T-cell (primary cell): ENCODE measurements at regions not wholly inside any gene's neighbourhood (a gene's known extent, or its start where the extent isn't known, plus 50 kb on each side); places are given as distances from the start of the nearest gene placed in this dataset.

ENCODE experiments used
- ATAC-seq, 4 experiments: fragments of 200-7000 bp in 3 of 4; fragments of 150-1000 bp in 1 of 4; cut with Tn5 transposase; replicated peaks in 1 of 4; 1 replicate in 3 of 4; 2 replicates in 1 of 4; pipeline ENCODE4 v1.10.0; 2021; ENCODE audit warnings: moderate library complexity in 3 of 4, mild to moderate bottlenecking in 2 of 4, moderate number of reproducible peaks in 1 of 4
- CTCF ChIA-PET, 2 donors: fragments of 300-600 bp; sonication (Branson Sonifier 250); formaldehyde crosslinking; loops; one replicate each; lab custom pipeline; 2022; ENCODE audit warnings: antibody characterized with exemption in 2 of 2; lab: Charles Lee
- POLR2A ChIA-PET, 2 donors: fragments of 300-600 bp; sonication (Branson Sonifier 250); formaldehyde crosslinking; loops; one replicate each; lab custom pipeline; 2022; ENCODE audit warnings: antibody characterized with exemption in 2 of 2; lab: Charles Lee
- DNase-seq, 35 experiments: peaks; one replicate each; pipeline versions ENCODE4 v3.0.0 to v3.0.0-alpha.2; 2013 to 2023
- H3K27ac ChIP-seq: one replicate; pipeline ENCODE4 v1.5.1; 2013; ENCODE audit warnings: low read length
- H3K27me3 ChIP-seq, 2 experiments: replicated peaks in 1 of 2; 1 replicate in 1 of 2; 2 replicates in 1 of 2; pipeline versions ENCODE4 v1.6.1 to v1.7.0; 2013; ENCODE audit warnings: low read length in 1 of 2, mixed read lengths in 1 of 2; ENCODE audit not compliant: control insufficient read depth in 2 of 2, insufficient read depth in 2 of 2; ENCODE audit errors: extremely low read depth in 1 of 2
- H3K36me3 ChIP-seq, 2 donors: 1 replicate in 1 of 2; 2 replicates in 1 of 2; pipeline versions ENCODE4 v1.6.1 to v1.7.0; 2013; ENCODE audit warnings: low read length in 1 of 2; ENCODE audit not compliant: control insufficient read depth in 2 of 2, insufficient read depth in 1 of 2; ENCODE audit errors: extremely low read depth in 1 of 2
- H3K4me1 ChIP-seq, 2 experiments: 1 replicate in 1 of 2; 2 replicates in 1 of 2; pipeline versions ENCODE4 v1.6.1 to v1.7.0; 2013; ENCODE audit warnings: low read length in 2 of 2, mixed read lengths in 1 of 2; ENCODE audit not compliant: insufficient read depth in 2 of 2, control insufficient read depth in 1 of 2; ENCODE audit errors: extremely low read depth in 1 of 2
- H3K4me3 ChIP-seq, 2 donors: 1 replicate in 1 of 2; 2 replicates in 1 of 2; pipeline versions ENCODE4 v1.5.1 to v1.7.0; 2013; ENCODE audit warnings: mild to moderate bottlenecking in 2 of 2, low read length in 1 of 2, moderate library complexity in 1 of 2; ENCODE audit not compliant: control insufficient read depth in 1 of 2; ENCODE audit errors: extremely low read depth in 1 of 2
- H3K9me3 ChIP-seq: 2 replicates; pipeline ENCODE4 v1.7.0; 2013
- H3K27ac Mint-ChIP-seq, 2 donors: one replicate each; pipeline ENCODE4 v1.8.0; 2020 to 2021; ENCODE audit warnings: mild to moderate bottlenecking in 2 of 2, mixed read lengths in 2 of 2
- H3K27me3 Mint-ChIP-seq, 2 donors: one replicate each; pipeline ENCODE4 v1.8.0; 2021 to 2022; ENCODE audit warnings: mixed read lengths in 2 of 2
- H3K36me3 Mint-ChIP-seq: one replicate; pipeline ENCODE4 v1.8.0; 2021; ENCODE audit warnings: mixed read lengths
- H3K4me1 Mint-ChIP-seq, 3 donors: one replicate each; pipeline ENCODE4 v1.8.0; 2020 to 2022; ENCODE audit warnings: mixed read lengths in 3 of 3, mild to moderate bottlenecking in 1 of 3
- H3K4me3 Mint-ChIP-seq, 3 donors: one replicate each; pipeline ENCODE4 v1.8.0; 2020 to 2022; ENCODE audit warnings: mild to moderate bottlenecking in 3 of 3, mixed read lengths in 3 of 3, moderate library complexity in 3 of 3
- H3K9me3 Mint-ChIP-seq, 3 donors: one replicate each; pipeline ENCODE4 v1.8.0; 2020 to 2022; ENCODE audit warnings: mixed read lengths in 3 of 3
- WGBS: methylation state at CpG from one replicate; pipeline ENCODE4 v1.1.5; 2013; ENCODE audit warnings: missing lambda C conversion rate; ENCODE audit not compliant: insufficient coverage; 5-methylcytosine and 5-hydroxymethylcytosine counted together

- Mint-ChIP-seq H3K36me3 (no peaks in the 10 kb centered on the region), H3K27ac (no peak overlapping the region), H3K4me1 (no peaks in the 10 kb centered on the region), H3K27me3 (no peaks in the 10 kb centered on the region), H3K9me3 (no peaks in the 10 kb centered on the region), H3K4me3 (no peak overlapping the region)
- ChIA-PET POLR2A (no interaction called here), CTCF (no interaction called here)
- DNase-seq (no peak), ATAC-seq (no peak)
- no CpG with 5 or more reads among the region's 1 CpG for WGBS
- H3K36me3 ChIP-seq, result no peaks in the 10 kb centered on the region
- H3K4me1 ChIP-seq, result no peaks in the 10 kb centered on the region
- H3K27me3 ChIP-seq, result no peaks in the 10 kb centered on the region
- no peak overlapping the region for H3K4me3 ChIP-seq
- H3K9me3 ChIP-seq, result no peaks in the 10 kb centered on the region
- H3K27ac ChIP-seq, result no peak overlapping the region
Measured at GRCh38 chr5:90171466-90171865, 238.1 kb downstream of the CETN3 start.

GRCh38 chr5:90170261-90170660 is 239.3 kb downstream of the CETN3 start:
- no peaks in the 10 kb centered on the region for H3K4me1 Mint-ChIP-seq
- H3K4me3 ChIP-seq, result no peak overlapping the region
- H3K36me3 Mint-ChIP-seq, result no peaks in the 10 kb centered on the region
- H3K9me3 ChIP-seq, result no peaks in the 10 kb centered on the region
- H3K27ac Mint-ChIP-seq, result no peak overlapping the region
- CTCF ChIA-PET, result no interaction called here
- H3K27ac ChIP-seq, result no peak overlapping the region
- no peaks in the 10 kb centered on the region for H3K27me3 ChIP-seq
- no peaks in the 10 kb centered on the region for H3K9me3 Mint-ChIP-seq
- no peaks in the 10 kb centered on the region for H3K4me1 ChIP-seq
- no peak overlapping the region for H3K4me3 Mint-ChIP-seq
- no peaks in the 10 kb centered on the region for H3K36me3 ChIP-seq
- ATAC-seq (no peak), DNase-seq (no peak)
- 0% methylated on average over 1 of the region's 1 CpG for WGBS
- no peaks in the 10 kb centered on the region for H3K27me3 Mint-ChIP-seq
- POLR2A ChIA-PET, result no interaction called here

GRCh38 chr5:90169078-90169477 is 240.5 kb downstream of the CETN3 start:
- Histone ChIP-seq H3K36me3 (no peaks in the 10 kb centered on the region), H3K27me3 (no peaks in the 10 kb centered on the region), H3K27ac (no peak overlapping the region), H3K4me3 (no peak overlapping the region), H3K4me1 (no peaks in the 10 kb centered on the region), H3K9me3 (no peaks in the 10 kb centered on the region)
- H3K4me3 Mint-ChIP-seq, result no peak overlapping the region
- H3K9me3 Mint-ChIP-seq, result no peaks in the 10 kb centered on the region
- CTCF ChIA-PET, result no interaction called here
- H3K27ac Mint-ChIP-seq, result no peak overlapping the region
- H3K27me3 Mint-ChIP-seq, result no peaks in the 10 kb centered on the region
- no CpG with 5 or more reads among the region's 2 CpGs for WGBS
- no peaks in the 10 kb centered on the region for H3K4me1 Mint-ChIP-seq
- DNase-seq, result no peak
- no peak for ATAC-seq
- H3K36me3 Mint-ChIP-seq, result no peaks in the 10 kb centered on the region
- POLR2A ChIA-PET, result no interaction called here

- no peaks in the 10 kb centered on the region for H3K4me1 ChIP-seq
- no peak overlapping the region for H3K27ac ChIP-seq
- H3K36me3 ChIP-seq, result no peaks in the 10 kb centered on the region
- Mint-ChIP-seq H3K4me3 (no peak overlapping the region), H3K4me1 (no peaks in the 10 kb centered on the region), H3K9me3 (no peaks in the 10 kb centered on the region), H3K27ac (no peak overlapping the region), H3K27me3 (no peaks in the 10 kb centered on the region), H3K36me3 (no peaks in the 10 kb centered on the region)
- ATAC-seq (no peak), DNase-seq (no peak)
- WGBS, result 80% methylated on average over 1 of the region's 2 CpGs
- H3K4me3 ChIP-seq, result no peak overlapping the region
- CTCF ChIA-PET, result no interaction called here
- POLR2A ChIA-PET, result no interaction called here
- H3K9me3 ChIP-seq, result no peaks in the 10 kb centered on the region
- no peaks in the 10 kb centered on the region for H3K27me3 ChIP-seq
Measured at GRCh38 chr5:90168399-90168798, 241.2 kb downstream of the CETN3 start.

GRCh38 chr5:90166816-90167215 is 242.7 kb downstream of the CETN3 start:
- Mint-ChIP-seq H3K27me3 (peaks cover 0 to 4% of the 10 kb centered on the region in 2 donors), H3K36me3 (no peaks in the 10 kb centered on the region), H3K9me3 (no peaks in the 10 kb centered on the region), H3K4me1 (no peaks in the 10 kb centered on the region), H3K27ac (no peak overlapping the region), H3K4me3 (no peak overlapping the region)
- ChIA-PET CTCF (no interaction called here), POLR2A (no interaction called here)
- Histone ChIP-seq H3K27me3 (no peaks in the 10 kb centered on the region), H3K4me1 (no peaks in the 10 kb centered on the region), H3K36me3 (no peaks in the 10 kb centered on the region), H3K27ac (no peak overlapping the region), H3K9me3 (no peaks in the 10 kb centered on the region), H3K4me3 (no peak overlapping the region)
- no peak for DNase-seq
- ATAC-seq, result no peak

- ATAC-seq, result no peak
- Histone ChIP-seq H3K4me3 (no peak overlapping the region), H3K36me3 (no peaks in the 10 kb centered on the region), H3K27ac (no peak overlapping the region), H3K27me3 (no peaks in the 10 kb centered on the region), H3K9me3 (no peaks in the 10 kb centered on the region), H3K4me1 (no peaks in the 10 kb centered on the region)
- H3K27ac Mint-ChIP-seq, result no peak overlapping the region
- 90% methylated on average over 2 of the region's 4 CpGs for WGBS
- H3K36me3 Mint-ChIP-seq, result no peaks in the 10 kb centered on the region
- POLR2A ChIA-PET, result no interaction called here
- no peak for DNase-seq
- H3K4me3 Mint-ChIP-seq, result no peak overlapping the region
- CTCF ChIA-PET, result no interaction called here
- peaks cover 0 to 4% of the 10 kb centered on the region in 2 donors for H3K27me3 Mint-ChIP-seq
- H3K9me3 Mint-ChIP-seq, result no peaks in the 10 kb centered on the region
- H3K4me1 Mint-ChIP-seq, result no peaks in the 10 kb centered on the region
Measured at GRCh38 chr5:90162324-90162723, 247.2 kb downstream of the CETN3 start.

- POLR2A ChIA-PET, result no interaction called here
- Histone ChIP-seq H3K27me3 (no peaks in the 10 kb centered on the region), H3K4me1 (no peaks in the 10 kb centered on the region), H3K4me3 (no peak overlapping the region), H3K27ac (no peak overlapping the region), H3K36me3 (no peaks in the 10 kb centered on the region), H3K9me3 (no peaks in the 10 kb centered on the region)
- no peaks in the 10 kb centered on the region for H3K9me3 Mint-ChIP-seq
- no peak overlapping the region for H3K4me3 Mint-ChIP-seq
- H3K27ac Mint-ChIP-seq, result no peak overlapping the region
- ATAC-seq, result no peak
- no peaks in the 10 kb centered on the region for H3K4me1 Mint-ChIP-seq
- DNase-seq, result no peak
- 38% methylated on average over 3 of the region's 4 CpGs for WGBS
- CTCF ChIA-PET, result no interaction called here
- H3K27me3 Mint-ChIP-seq, result peaks cover 0 to 4% of the 10 kb centered on the region in 2 donors
- H3K36me3 Mint-ChIP-seq, result no peaks in the 10 kb centered on the region
Measured at GRCh38 chr5:90161414-90161813, 248.1 kb downstream of the CETN3 start.
